Spleen (tissue), 11 donors: ENCODE measurements at regions not wholly inside any gene's neighbourhood (a gene's known extent, or its start where the extent isn't known, plus 50 kb on each side); places are given as distances from the start of the nearest gene placed in this dataset.

ENCODE experiments used
- DNase-seq: peaks from one replicate; pipeline ENCODE4 v3.0.0-alpha.2; 2020
- H3K27ac ChIP-seq, 8 donors: fragments of 200-600 bp; sonication (generic) in 7 of 8; 1 replicate in 4 of 8; 2 replicates in 4 of 8; pipeline versions ENCODE4 v1.5.0 to v1.8.0; 2016 to 2021; ENCODE audit warnings: inconsistent platforms in 4 of 8, mild to moderate bottlenecking in 4 of 8, moderate library complexity in 1 of 8
- H3K27me3 ChIP-seq, 7 donors: fragments of 200-600 bp; sonication (generic) in 6 of 7; replicated peaks in 1 of 7; 1 replicate in 4 of 7; 2 replicates in 3 of 7; pipeline versions ENCODE4 v1.5.0 to v1.8.0; 2016 to 2021; ENCODE audit warnings: inconsistent platforms in 3 of 7, mild to moderate bottlenecking in 1 of 7
- H3K36me3 ChIP-seq, 6 donors: fragments of 200-600 bp; sonication (generic) in 5 of 6; 1 replicate in 4 of 6; 2 replicates in 2 of 6; pipeline versions ENCODE4 v1.5.0 to v1.8.0; 2016 to 2021; ENCODE audit warnings: inconsistent platforms in 2 of 6
- H3K4me1 ChIP-seq, 6 donors: fragments of 200-600 bp; sonication (generic) in 5 of 6; 1 replicate in 3 of 6; 2 replicates in 3 of 6; pipeline versions ENCODE4 v1.5.0 to v1.8.0; 2016 to 2021; ENCODE audit warnings: inconsistent platforms in 3 of 6
- H3K4me3 ChIP-seq, 8 donors: fragments of 200-600 bp; sonication (generic) in 7 of 8; 1 replicate in 4 of 8; 2 replicates in 4 of 8; pipeline versions ENCODE4 v1.5.0 to v1.8.0; 2016 to 2021; ENCODE audit warnings: inconsistent platforms in 4 of 8, mild to moderate bottlenecking in 4 of 8, moderate library complexity in 2 of 8
- H3K9me3 ChIP-seq, 8 donors: fragments of 200-600 bp; sonication (generic) in 7 of 8; 1 replicate in 4 of 8; 2 replicates in 4 of 8; pipeline versions ENCODE4 v1.5.0 to v1.8.0; 2016 to 2021; ENCODE audit warnings: inconsistent platforms in 4 of 8
- CTCF ChIP-seq, 11 experiments: fragments of 200-600 bp in 7 of 11; fragments of 450-650 bp in 4 of 11; sonication (generic) in 4 of 11; IDR thresholded peaks in 8 of 11; conservative IDR thresholded peaks in 3 of 11; 1 replicate in 7 of 11; 2 replicates in 4 of 11; pipeline versions ENCODE4 v1.4.0 to v1.8.0; 2016 to 2021; ENCODE audit warnings: antibody characterized with exemption in 11 of 11, inconsistent platforms in 4 of 11, mild to moderate bottlenecking in 1 of 11
- POLR2A ChIP-seq, 3 donors: fragments of 450-650 bp; IDR thresholded peaks; one replicate each; pipeline ENCODE4 v1.5.1; 2017; ENCODE audit warnings: antibody characterized with exemption in 3 of 3, mild to moderate bottlenecking in 1 of 3
- POLR2AphosphoS5 ChIP-seq, 3 donors: sonication (generic); formaldehyde crosslinking; IDR thresholded peaks; one replicate each; pipeline ENCODE4 v1.5.1; 2017; ENCODE audit warnings: antibody characterized with exemption in 3 of 3
- WGBS, 5 donors: extraction: QIAGEN DNeasy Blood & Tissue Kit in 3 of 5; methylation state at CpG; one replicate each; pipeline versions ENCODE4 v1.1.5 to v1.1.7; 2013 to 2018; 5-methylcytosine and 5-hydroxymethylcytosine counted together
- intact Hi-C: fragments of 100-400 bp; cut with DNase I; formaldehyde crosslinking; loops from one replicate; pipeline ENCODE4 v1.15.0; 2023; ENCODE audit warnings: low total_unique reads
- donor health status: healthy with polysubstance abuse.
- donor health status: DM: no; HTN: no; CAD: no; lungs with moderate emphysema.
- donor health status: DM: no; HTN: no; CAD: no.
- donor health status: Bipolar disorder and iron deficiency.
- donor health status: healthy.
- donor health status: DM: no; HTN: no; CAD: no.
- donor health status: DM: yes; HTN: yes; CAD: no.

- 40 to 70% (median 52%) methylated on average over 1 of the region's 1 CpG for WGBS, 5 donors
- Histone ChIP-seq H3K9me3 (peaks cover 0 to 21% (median 11%) of the 10 kb centered on the region in 8 donors), H3K27ac (no peak overlapping the region), H3K27me3 (no peaks in the 10 kb centered on the region), H3K4me1 (no peaks in the 10 kb centered on the region), H3K36me3 (no peaks in the 10 kb centered on the region), H3K4me3 (no peak overlapping the region)
- TF ChIP-seq POLR2A (IDR thresholded peaks at IDR 0.05) (no peak), POLR2AphosphoS5 (IDR thresholded peaks at IDR 0.05) (no peak), CTCF (IDR thresholded peaks at IDR 0.05 in 8 of 11, conservative IDR thresholded peaks at IDR 0.05 in 3 of 11) (no peak)
- intact Hi-C loops, result no loop called here
- no peak for DNase-seq
Observed at GRCh38 chr2:183919167-183919566, 679.2 kb upstream of the ZNF804A start.

GRCh38 chr2:183919926-183920325 is 678.4 kb upstream of the ZNF804A start:
- Histone ChIP-seq H3K9me3 (peaks cover 0 to 23% (median 14%) of the 10 kb centered on the region in 8 donors), H3K27ac (no peak overlapping the region), H3K36me3 (no peaks in the 10 kb centered on the region), H3K4me3 (no peak overlapping the region), H3K4me1 (no peaks in the 10 kb centered on the region), H3K27me3 (no peaks in the 10 kb centered on the region)
- no peak for TF ChIP-seq POLR2AphosphoS5 (IDR thresholded peaks at IDR 0.05)
- no peak for TF ChIP-seq CTCF (IDR thresholded peaks at IDR 0.05 in 8 of 11, conservative IDR thresholded peaks at IDR 0.05 in 3 of 11)
- no peak for TF ChIP-seq POLR2A (IDR thresholded peaks at IDR 0.05)
- DNase-seq, result no peak
- intact Hi-C loops, result no loop called here
- 74 to 87% (median 78%) methylated on average over 2 of the region's 2 CpGs for WGBS, 5 donors

GRCh38 chr2:183925281-183925680 is 673.0 kb upstream of the ZNF804A start:
- Histone ChIP-seq H3K27ac (no peak overlapping the region), H3K36me3 (no peaks in the 10 kb centered on the region), H3K27me3 (no peaks in the 10 kb centered on the region), H3K9me3 (peaks cover 0 to 41% (median 16%) of the 10 kb centered on the region in 8 donors), H3K4me1 (no peaks in the 10 kb centered on the region), H3K4me3 (no peak overlapping the region)
- no peak for DNase-seq
- 86 to 98% (median 90%) methylated on average over 1 of the region's 1 CpG for WGBS, 5 donors
- TF ChIP-seq CTCF (IDR thresholded peaks at IDR 0.05 in 8 of 11, conservative IDR thresholded peaks at IDR 0.05 in 3 of 11) (no peak), POLR2AphosphoS5 (IDR thresholded peaks at IDR 0.05) (no peak), POLR2A (IDR thresholded peaks at IDR 0.05) (no peak)
- intact Hi-C loops, result no loop called here

GRCh38 chr2:183926433-183926832 is 671.9 kb upstream of the ZNF804A start:
- intact Hi-C loops, result no loop called here
- no peak overlapping the region for H3K27ac ChIP-seq
- peaks cover 0 to 41% (median 16%) of the 10 kb centered on the region in 8 donors for H3K9me3 ChIP-seq
- no peak overlapping the region for H3K4me3 ChIP-seq
- no peak for DNase-seq
- no peaks in the 10 kb centered on the region for H3K36me3 ChIP-seq
- no peak for TF ChIP-seq POLR2AphosphoS5 (IDR thresholded peaks at IDR 0.05)
- TF ChIP-seq CTCF (IDR thresholded peaks at IDR 0.05 in 8 of 11, conservative IDR thresholded peaks at IDR 0.05 in 3 of 11), result no peak
- no peak for TF ChIP-seq POLR2A (IDR thresholded peaks at IDR 0.05)
- H3K27me3 ChIP-seq, result no peaks in the 10 kb centered on the region
- no peaks in the 10 kb centered on the region for H3K4me1 ChIP-seq
- 70 to 97% (median 93%) methylated on average over 1 of the region's 1 CpG for WGBS, 5 donors
